HPDE6-E6E7 (cell line): ENCODE measurements at regions not wholly inside any gene's neighbourhood (a gene's known extent, or its start where the extent isn't known, plus 50 kb on each side); places are given as distances from the start of the nearest gene placed in this dataset.
"Not testable (repeated sequence)": the region's sequence is repeated elsewhere in the genome, so short reads cannot be mapped to it uniquely, and the experiment has no call there.

ENCODE experiments used
- DNase-seq: peaks from one replicate; pipeline ENCODE4 v3.0.0; 2011; ENCODE audit warnings: missing footprints; ENCODE audit errors: extremely low spot score

DNA sequence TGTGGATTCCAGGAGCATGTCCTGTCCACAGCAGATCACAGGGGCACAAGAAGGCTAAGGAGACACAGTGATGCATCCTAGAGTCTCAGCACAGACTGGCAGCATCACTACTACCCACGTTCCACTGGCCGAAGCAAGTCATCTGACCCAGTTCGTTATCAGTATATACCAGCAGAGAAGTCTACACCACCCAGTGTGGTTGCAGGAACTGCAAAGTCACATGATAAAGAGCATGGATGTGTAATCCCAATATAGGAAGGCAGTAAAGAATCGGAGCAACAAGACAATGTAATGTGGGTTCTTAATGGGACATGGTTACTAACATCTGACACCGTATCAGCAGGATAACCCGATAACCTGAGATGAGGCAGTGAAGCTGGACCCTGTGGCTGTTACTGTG, 246.6 kb downstream of the RRAGC start:
- DNase-seq, result no peak

- DNase-seq, result no peak
Observed at GRCh38 chr1:38611664-38612211, 247.8 kb downstream of the RRAGC start.

DNA sequence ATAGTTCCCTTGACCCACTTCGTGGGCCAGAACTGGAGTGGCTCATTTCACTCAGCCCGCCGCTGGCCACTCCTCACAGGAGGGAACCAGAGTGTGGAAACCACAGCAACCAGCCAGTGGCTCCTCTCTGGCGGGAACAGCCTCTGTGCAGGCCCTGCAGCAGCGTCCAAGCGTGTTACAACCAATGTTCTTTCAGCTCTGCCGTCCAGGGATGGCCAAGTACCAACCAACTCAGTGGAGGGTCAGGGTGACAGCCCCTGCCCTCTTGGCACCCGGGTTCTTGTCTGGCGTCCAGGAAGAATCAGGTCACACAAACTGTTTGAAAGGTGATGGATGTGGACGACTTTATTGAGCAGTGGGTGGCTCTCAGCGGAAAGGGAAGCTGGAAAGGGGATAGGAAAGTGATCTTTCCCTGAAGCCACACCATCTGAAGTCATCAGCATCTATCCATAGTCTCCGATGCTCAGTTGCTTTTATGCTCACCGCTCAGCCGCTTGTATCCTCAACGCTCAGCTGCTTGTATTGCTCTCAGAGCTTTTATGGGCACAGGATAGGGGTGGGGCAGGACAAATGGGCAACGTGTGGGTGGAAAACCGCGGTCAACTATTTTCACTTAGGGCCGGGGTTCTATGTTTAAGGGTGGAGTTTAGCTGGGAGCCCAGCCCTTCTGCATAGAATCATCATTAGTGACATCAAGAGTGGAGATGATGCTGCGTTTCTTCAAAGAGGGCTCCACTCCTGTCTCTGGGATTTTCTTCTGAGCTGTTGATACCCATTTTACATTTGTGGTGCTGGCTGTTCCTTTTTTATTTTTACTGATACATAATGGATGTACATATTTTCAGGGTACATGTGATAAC, 250.2 kb downstream of the RRAGC start:
- no peak for DNase-seq

- no peak for DNase-seq
Observed at GRCh38 chr1:38608202-38608864, 251.2 kb downstream of the RRAGC start.

DNA sequence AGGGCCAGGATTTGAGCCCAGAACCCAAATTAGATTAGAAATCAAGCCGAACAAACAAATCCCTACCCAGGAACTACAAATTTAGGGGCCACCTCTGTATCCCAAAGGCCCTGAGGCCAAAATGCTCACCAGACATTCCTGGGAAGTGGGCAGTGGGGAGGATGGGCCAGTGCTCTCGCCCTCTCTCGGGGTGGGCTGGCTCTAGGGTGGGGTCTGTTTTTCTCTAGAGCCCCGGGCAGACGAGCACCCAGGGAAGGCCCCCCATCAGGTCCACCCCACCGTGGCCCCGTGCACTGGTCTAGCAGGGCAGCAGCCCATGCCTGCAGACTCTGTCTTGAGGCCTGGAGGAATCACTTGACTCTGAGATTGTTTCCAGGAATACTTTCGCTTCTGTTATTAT, 252.0 kb downstream of the RRAGC start:
- DNase-seq, result no peak

DNA sequence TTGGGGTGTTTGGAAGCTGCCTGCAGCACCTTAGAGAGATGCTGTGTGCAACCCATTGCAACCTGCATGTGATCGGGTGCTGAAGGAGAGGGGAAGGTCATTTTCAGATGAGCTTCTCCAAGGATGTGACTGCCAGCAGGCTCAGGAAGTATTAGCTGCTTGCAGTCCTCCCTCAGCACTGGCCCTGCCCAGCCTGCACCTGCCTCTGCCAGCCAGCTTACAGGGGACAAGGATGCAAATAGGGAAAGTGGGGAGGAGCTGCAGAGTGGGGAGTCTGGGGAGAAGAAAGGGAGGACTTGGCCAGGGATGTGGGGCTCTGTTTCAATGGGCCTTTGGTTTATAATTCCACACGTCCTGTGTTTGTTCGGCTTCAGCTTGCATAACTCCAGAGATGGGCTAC, 254.5 kb downstream of the RRAGC start:
- no peak for DNase-seq

GRCh38 chr1:38603907-38604306, 255.7 kb downstream of the RRAGC start:
- no peak for DNase-seq

GRCh38 chr1:38600905-38601304, 258.7 kb downstream of the RRAGC start:
- no peak for DNase-seq

GRCh38 chr1:38600286-38600685, 259.3 kb downstream of the RRAGC start:
- DNase-seq, result no peak

DNA sequence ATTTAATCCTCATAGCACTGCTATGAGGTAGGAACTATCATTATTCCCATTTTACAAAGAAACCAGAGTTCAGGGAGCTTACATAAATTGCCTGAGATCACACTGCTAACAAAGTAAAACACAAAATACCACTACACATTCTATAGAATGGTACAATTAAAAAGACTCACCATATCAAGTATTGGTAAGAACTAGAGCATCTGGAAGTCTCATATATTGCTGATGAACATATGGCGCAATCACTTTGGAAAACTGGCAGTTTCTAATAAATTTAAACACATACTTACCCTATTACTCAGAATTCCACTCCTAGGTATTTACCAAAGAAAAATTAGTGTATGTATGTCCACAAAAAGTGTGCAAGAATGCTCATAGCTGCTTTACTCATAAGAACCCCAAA, 261.5 kb downstream of the RRAGC start:
- DNase-seq, result no peak

- DNase-seq, result no peak
Observed at GRCh38 chr1:38589036-38589435, 270.5 kb downstream of the RRAGC start.

GRCh38 chr1:38587766-38588165, 271.8 kb downstream of the RRAGC start:
- no peak for DNase-seq

GRCh38 chr1:38586993-38587646, 272.5 kb downstream of the RRAGC start:
- DNase-seq, result no peak

- no peak for DNase-seq
Observed at GRCh38 chr1:38585971-38586370, 273.6 kb downstream of the RRAGC start.

DNA sequence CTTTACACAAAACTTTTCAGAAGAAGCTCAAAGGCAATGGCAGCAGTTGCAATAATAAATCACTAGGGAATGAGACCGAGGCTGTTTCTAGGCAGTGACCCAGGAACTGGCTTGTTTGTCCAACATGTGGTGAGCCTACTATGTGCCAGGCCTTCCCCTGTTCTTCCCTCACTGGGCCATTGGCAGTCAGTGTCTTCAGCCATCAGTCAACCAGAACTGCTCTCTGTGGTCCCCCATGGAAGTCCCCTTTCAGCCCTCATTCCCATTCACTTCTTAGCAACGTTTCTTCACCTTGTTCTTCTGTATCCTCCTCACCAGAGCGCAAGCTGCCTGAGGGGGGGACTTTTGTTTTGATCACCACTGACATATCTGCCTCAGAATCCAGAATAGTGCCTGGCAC, 274.1 kb downstream of the RRAGC start:
- DNase-seq, result no peak

DNA sequence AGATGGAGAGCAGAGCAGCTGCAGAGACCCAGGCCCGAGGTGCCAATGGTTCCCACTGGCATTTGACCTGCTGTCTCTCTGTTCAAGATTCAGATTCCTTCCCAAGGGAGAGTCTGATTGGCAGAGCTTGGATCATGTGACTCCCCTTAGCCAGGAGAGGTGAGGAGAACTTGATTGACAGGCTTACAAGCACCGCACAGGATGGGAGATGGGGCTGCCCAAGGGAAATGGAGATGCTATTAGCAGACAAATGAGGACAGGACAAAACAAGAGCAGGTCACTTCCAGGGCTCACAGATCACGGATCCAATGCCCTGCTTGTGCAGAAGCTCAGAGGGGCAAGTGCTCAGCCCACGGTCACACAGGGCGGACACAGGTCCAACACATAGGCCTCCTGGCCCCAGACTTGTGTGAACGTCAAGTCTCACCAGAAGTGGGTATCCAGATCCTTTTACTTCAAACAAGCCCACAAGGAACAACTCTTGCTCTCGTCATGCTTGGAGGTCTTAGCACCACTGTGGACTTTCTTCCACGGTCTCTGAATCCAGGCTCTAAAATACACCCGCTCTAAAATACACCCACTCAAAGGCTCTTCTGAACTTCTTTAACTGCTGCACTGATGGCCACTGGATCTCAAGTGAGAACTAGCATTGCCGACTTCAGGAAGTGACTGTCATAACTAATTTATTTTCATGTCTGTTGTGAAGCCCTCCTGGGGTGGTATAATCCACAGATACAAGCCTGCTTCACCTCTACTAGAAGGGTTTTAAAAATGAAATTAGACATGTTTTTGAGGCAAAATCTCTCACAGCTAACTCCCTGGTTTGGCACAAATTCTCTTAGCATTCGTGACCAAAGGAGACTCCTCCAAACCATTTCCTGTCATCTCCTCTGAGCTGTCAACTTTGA, 274.9 kb downstream of the RRAGC start:
- no peak for DNase-seq

DNA sequence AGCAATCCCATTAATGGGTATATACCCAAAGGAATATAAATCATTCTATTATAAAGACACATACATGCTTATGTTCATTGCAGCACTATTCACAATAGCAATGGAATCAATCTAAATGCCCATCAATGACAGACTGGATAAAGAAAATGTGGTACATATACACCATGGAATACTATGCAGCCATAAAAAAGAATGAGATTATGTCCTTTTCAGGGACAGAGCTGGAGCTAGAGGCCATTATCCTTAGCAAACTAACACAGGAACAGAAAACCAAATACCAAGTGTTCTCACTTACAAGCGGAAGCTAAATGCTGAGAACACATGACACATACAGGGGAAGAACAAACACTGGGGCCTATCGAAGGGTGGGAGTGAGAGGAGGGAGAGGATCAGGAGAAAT, 276.3 kb downstream of the RRAGC start:
- not testable (repeated sequence) for DNase-seq

DNA sequence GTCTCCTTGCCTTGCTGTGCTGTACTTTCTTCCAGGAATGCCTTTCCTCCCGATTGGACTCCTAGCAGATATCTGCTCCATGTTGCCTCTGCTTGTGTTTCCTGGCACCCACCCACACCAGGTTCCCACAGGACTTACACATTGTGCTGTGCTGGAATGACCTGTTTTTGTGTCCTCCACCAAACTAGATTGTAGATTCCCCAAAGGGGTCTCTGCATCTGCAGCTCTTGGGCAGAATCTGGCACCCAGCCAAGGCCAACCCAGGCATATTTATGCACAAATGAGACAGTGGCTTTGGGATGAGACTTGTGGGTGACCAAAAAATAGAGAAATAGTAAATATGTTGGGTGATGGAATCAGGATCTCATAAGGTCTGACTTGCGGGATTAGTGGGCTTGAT, 278.2 kb downstream of the RRAGC start:
- DNase-seq, result no peak

DNA sequence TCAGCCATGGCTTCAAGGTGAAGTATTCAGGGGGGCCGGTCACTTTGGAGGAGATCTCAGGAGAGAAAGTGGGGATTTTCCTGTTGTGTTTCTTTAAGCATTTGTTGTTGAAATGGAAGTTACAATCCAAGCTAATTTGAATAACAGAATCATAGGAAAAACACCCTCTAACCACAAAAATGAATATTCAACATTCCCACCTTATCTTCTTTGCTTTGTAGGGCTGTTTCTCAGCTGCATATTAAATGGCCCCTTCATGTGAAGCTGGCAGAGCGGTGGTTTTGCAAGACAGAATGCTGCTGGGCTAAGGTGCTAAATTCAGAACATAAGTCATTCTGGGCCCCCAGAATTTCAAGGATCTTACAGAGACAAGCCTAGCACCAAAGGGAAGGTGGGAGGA, 279.0 kb downstream of the RRAGC start:
- DNase-seq, result no peak

DNA sequence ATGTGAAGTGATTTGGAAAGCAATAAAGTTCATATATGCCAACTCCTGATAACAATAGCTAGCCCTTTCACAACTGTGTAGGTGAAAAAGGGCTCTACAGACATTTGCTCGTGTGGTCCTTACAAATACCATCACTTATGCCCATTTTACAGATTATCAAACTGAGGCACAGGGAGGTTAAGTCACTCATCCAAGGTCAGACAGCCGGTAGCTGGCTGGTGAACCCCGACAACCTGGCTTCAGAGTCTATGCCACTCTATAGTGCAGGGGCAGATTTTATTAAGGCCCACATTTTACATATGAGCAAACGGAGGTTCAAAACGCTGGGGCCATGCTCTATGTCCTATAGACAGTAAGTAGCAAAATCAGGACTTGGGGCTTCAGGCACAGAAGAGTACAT, 280.5 kb downstream of the RRAGC start:
- DNase-seq, result no peak

DNA sequence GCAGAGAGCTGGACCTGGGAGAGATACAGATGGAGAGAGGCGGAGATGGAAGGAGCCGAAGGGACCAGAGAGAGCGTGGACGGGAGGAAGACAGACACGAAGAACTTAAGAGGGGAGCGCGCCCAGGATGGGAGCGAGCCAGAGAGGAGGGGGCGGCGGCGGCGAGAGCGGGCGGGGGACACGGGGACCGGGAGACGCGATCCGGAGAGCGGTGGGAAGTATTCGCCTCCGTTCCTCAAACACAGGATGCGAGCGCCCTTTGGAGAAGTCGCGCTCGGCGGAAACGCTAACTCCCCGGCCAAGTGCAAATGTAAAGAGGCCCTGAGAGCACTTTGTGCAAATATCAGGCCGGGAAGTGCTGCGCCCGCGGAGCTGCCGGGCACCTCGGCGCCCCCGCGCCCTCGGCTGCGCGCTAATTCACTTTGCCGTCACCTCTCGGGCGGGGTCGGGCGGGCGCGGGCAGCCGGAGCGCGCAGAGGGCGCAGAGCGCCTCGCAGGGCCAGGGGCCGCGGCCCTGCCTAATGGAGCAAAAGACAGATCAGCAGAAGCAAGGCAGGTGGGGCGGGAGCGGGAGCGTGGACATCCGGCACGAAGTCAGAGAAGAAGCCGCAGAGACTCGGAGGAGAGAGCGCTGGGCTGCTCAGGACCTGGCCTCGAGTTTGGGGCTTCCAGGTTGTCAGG, 281.2 kb downstream of the RRAGC start:
- DNase-seq, result no peak
